ENCODE measurements at regions not wholly inside any gene's neighbourhood (a gene's known extent, or its start where the extent isn't known, plus 50 kb on each side); places are given as distances from the start of the nearest gene placed in this dataset.

DNA sequence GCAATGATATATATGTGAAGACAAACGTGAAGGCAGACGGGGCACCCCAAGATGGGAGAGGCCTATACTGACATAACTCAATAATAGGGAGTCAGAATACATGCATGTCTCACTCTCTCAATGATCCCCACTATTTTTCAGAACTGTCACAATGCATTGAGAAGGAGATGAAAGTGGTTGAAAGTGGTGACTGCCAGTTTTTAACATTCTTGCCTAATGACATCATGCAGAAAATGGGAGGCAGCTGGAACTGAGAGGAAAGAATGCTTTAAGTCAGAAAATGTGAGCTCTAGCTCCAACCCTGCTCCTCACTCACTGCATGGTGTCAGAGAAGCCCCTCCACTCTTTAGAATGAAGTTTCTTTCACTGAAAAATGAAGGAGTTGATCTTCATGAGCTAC lies 55.3 kb upstream of the P2RY1 start:
- H3K4me1 ChIP-seq, result no peaks in the 10 kb centered on the region
- no peaks in the 10 kb centered on the region for H3K27me3 ChIP-seq (ENCODE audit: control insufficient read depth, insufficient read depth, low read length)
- no peak overlapping the region for H2AFZ ChIP-seq
- peaks cover 4% of the 10 kb centered on the region for H3K9me3 ChIP-seq (ENCODE audit: control insufficient read depth, low read length)
- TF ChIP-seq, protein P1, sequence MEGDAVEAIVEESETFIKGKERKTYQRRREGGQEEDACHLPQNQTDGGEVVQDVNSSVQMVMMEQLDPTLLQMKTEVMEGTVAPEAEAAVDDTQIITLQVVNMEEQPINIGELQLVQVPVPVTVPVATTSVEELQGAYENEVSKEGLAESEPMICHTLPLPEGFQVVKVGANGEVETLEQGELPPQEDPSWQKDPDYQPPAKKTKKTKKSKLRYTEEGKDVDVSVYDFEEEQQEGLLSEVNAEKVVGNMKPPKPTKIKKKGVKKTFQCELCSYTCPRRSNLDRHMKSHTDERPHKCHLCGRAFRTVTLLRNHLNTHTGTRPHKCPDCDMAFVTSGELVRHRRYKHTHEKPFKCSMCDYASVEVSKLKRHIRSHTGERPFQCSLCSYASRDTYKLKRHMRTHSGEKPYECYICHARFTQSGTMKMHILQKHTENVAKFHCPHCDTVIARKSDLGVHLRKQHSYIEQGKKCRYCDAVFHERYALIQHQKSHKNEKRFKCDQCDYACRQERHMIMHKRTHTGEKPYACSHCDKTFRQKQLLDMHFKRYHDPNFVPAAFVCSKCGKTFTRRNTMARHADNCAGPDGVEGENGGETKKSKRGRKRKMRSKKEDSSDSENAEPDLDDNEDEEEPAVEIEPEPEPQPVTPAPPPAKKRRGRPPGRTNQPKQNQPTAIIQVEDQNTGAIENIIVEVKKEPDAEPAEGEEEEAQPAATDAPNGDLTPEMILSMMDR (IDR thresholded peaks at IDR 0.05), result no peak
- H3K4me2 ChIP-seq (ENCODE audit: low read length), result no peak overlapping the region
- H3K27ac ChIP-seq, result no peak overlapping the region
- no peaks in the 10 kb centered on the region for H3K79me2 ChIP-seq
- no peak overlapping the region for H3K9ac ChIP-seq
- H3K4me3 ChIP-seq (ENCODE audit: low read depth, low read length), result no peak overlapping the region
- H3K36me3 ChIP-seq (ENCODE audit: control insufficient read depth, insufficient read depth, low read length), result no peaks in the 10 kb centered on the region

DNA sequence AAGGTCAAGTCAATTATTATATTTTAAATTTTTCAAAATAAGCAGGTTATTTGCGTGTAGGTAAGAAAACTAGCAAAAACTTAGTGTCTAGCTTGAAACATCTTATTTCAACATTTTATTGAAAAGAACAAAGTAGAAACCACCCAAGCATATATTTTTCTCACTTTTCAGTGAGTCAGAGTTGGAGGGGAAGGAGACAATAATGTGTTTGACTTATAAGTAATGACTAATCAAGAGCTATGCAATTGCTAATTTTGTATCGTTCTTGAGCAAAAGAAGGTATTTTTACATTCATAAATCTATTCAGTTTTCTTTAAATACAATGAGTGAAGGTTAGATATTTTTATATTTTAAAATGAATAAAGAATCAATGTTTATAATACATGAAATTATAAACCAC lies 54.4 kb upstream of the P2RY1 start:
- peaks cover 4% of the 10 kb centered on the region for H3K9me3 ChIP-seq (ENCODE audit: control insufficient read depth, low read length)
- H3K9ac ChIP-seq, result no peak overlapping the region
- TF ChIP-seq, protein P1 (IDR thresholded peaks at IDR 0.05), result no peak
- H2AFZ ChIP-seq, result no peak overlapping the region
- H3K36me3 ChIP-seq (ENCODE audit: control insufficient read depth, insufficient read depth, low read length), result no peaks in the 10 kb centered on the region
- no peak overlapping the region for H3K4me3 ChIP-seq (ENCODE audit: low read depth, low read length)
- H3K27ac ChIP-seq, result no peak overlapping the region
- no peaks in the 10 kb centered on the region for H3K27me3 ChIP-seq (ENCODE audit: control insufficient read depth, insufficient read depth, low read length)
- no peak overlapping the region for H3K4me2 ChIP-seq (ENCODE audit: low read length)
- H3K4me1 ChIP-seq, result no peaks in the 10 kb centered on the region
- H3K79me2 ChIP-seq, result no peaks in the 10 kb centered on the region

DNA sequence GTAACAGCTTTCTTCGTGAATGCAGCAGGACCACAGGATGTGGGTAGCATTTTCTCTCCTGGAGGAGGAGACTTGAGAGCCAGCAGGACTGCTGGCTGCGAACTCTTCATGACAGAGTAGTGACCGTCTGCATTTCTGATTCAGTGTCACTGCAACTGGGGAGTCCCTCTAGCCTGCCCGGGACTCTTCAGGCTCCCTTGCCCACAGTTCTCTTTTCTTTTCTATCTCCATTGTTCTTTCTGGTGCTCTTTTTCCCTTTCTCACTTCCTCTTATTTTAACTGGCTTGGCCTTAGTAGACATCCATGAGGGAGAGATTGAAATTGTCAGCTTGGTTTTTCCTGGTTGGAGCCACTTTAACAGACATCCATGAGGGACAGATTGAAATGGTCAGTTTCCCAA lies 49.9 kb upstream of the P2RY1 start:
- H3K79me2 ChIP-seq, result no peaks in the 10 kb centered on the region
- no peaks in the 10 kb centered on the region for H3K27me3 ChIP-seq (ENCODE audit: control insufficient read depth, insufficient read depth, low read length)
- TF ChIP-seq, protein P1 (IDR thresholded peaks at IDR 0.05), result no peak
- H3K4me1 ChIP-seq, result no peaks in the 10 kb centered on the region
- no peak overlapping the region for H3K4me2 ChIP-seq (ENCODE audit: low read length)
- H3K36me3 ChIP-seq (ENCODE audit: control insufficient read depth, insufficient read depth, low read length), result no peaks in the 10 kb centered on the region
- H3K9ac ChIP-seq, result no peak overlapping the region
- no peaks in the 10 kb centered on the region for H3K9me3 ChIP-seq (ENCODE audit: control insufficient read depth, low read length)
- H3K4me3 ChIP-seq (ENCODE audit: low read depth, low read length), result no peak overlapping the region
- no peak overlapping the region for H3K27ac ChIP-seq
- H2AFZ ChIP-seq, result no peak overlapping the region

Data from parathyroid adenoma (tissue), 2 donors.